HG03457 (cell line): ENCODE measurements at regions not wholly inside any gene's neighbourhood (a gene's known extent, or its start where the extent isn't known, plus 50 kb on each side); places are given as distances from the start of the nearest gene placed in this dataset.

Source experiments
- ATAC-seq: cut with Tn5 transposase; IDR thresholded peaks from one replicate; pipeline ENCODE4 v1.9.1; 2021; ENCODE audit warnings: moderate number of reproducible peaks; ENCODE audit not compliant: unreplicated experiment

- ATAC-seq: no peak
These were observed 393.4 kb upstream of the MKI67 start for GRCh38 chr10:128519581-128519980.

GRCh38 chr10:128520211-128520815, 394.1 kb upstream of the MKI67 start:
- no peak for ATAC-seq

GRCh38 chr10:128522551-128523308, 396.5 kb upstream of the MKI67 start:
- ATAC-seq: no peak

GRCh38 chr10:128525444-128525843, 399.2 kb upstream of the MKI67 start:
- no peak for ATAC-seq

- ATAC-seq: no peak
These were observed 399.7 kb upstream of the MKI67 start for GRCh38 chr10:128525936-128526335.

GRCh38 chr10:128526791-128527375, 400.7 kb upstream of the MKI67 start:
- ATAC-seq: no peak

- no peak for ATAC-seq
These were observed 401.5 kb upstream of the MKI67 start for GRCh38 chr10:128527711-128528110.

- no peak for ATAC-seq
These were observed 401.9 kb upstream of the MKI67 start for GRCh38 chr10:128528167-128528566.

- ATAC-seq: no peak
These were observed 402.6 kb upstream of the MKI67 start for GRCh38 chr10:128528781-128529180.

GRCh38 chr10:128529225-128529624, 403.0 kb upstream of the MKI67 start:
- no peak for ATAC-seq

GRCh38 chr10:128530301-128530700, 404.1 kb upstream of the MKI67 start:
- no peak for ATAC-seq

- no peak for ATAC-seq
These were observed 404.7 kb upstream of the MKI67 start for GRCh38 chr10:128530946-128531345.

GRCh38 chr10:128534686-128535085, 408.5 kb upstream of the MKI67 start:
- ATAC-seq: no peak

GRCh38 chr10:128536259-128536658, 410.0 kb upstream of the MKI67 start:
- no peak for ATAC-seq

GRCh38 chr10:128537834-128538330, 411.7 kb upstream of the MKI67 start:
- no peak for ATAC-seq

GRCh38 chr10:128538671-128539070, 412.4 kb upstream of the MKI67 start:
- ATAC-seq: no peak

GRCh38 chr10:128539510-128540127, 413.4 kb upstream of the MKI67 start:
- ATAC-seq: no peak

- no peak for ATAC-seq
These were observed 414.0 kb upstream of the MKI67 start for GRCh38 chr10:128540128-128540762.

- ATAC-seq: no peak
These were observed 414.8 kb upstream of the MKI67 start for GRCh38 chr10:128540781-128541761.

GRCh38 chr10:128541926-128542475, 415.8 kb upstream of the MKI67 start:
- ATAC-seq: no peak
